GM19328 (cell line): ENCODE measurements at regions not wholly inside any gene's neighbourhood (a gene's known extent, or its start where the extent isn't known, plus 50 kb on each side); places are given as distances from the start of the nearest gene placed in this dataset.

Experiments used
- ATAC-seq: cut with Tn5 transposase; IDR thresholded peaks from one replicate; pipeline ENCODE4 v1.9.1; 2021; ENCODE audit warnings: mild to moderate bottlenecking, moderate library complexity; ENCODE audit not compliant: unreplicated experiment

- no peak for ATAC-seq
Measured at GRCh38 chr5:104266161-104266560, 703.6 kb upstream of the NUDT12 start.

- ATAC-seq, result no peak
Measured at GRCh38 chr5:104265531-104266140, 703.0 kb upstream of the NUDT12 start.

GRCh38 chr5:104247260-104247659 lies 684.7 kb upstream of the NUDT12 start:
- ATAC-seq, result no peak

GRCh38 chr5:104241046-104241445 lies 678.5 kb upstream of the NUDT12 start:
- ATAC-seq, result no peak

GRCh38 chr5:104237586-104237985 lies 675.0 kb upstream of the NUDT12 start:
- no peak for ATAC-seq

- ATAC-seq, result no peak
Measured at GRCh38 chr5:104223885-104224773, 661.5 kb upstream of the NUDT12 start.

- no peak for ATAC-seq
Measured at GRCh38 chr5:104218200-104218599, 655.6 kb upstream of the NUDT12 start.

GRCh38 chr5:104213216-104213615 lies 650.6 kb upstream of the NUDT12 start:
- no peak for ATAC-seq

GRCh38 chr5:104199771-104200170 lies 637.2 kb upstream of the NUDT12 start:
- ATAC-seq, result no peak

- ATAC-seq, result no peak
Measured at GRCh38 chr5:104198156-104198555, 635.6 kb upstream of the NUDT12 start.

- no peak for ATAC-seq
Measured at GRCh38 chr5:104189909-104190308, 627.3 kb upstream of the NUDT12 start.

GRCh38 chr5:104189031-104189430 lies 626.4 kb upstream of the NUDT12 start:
- no peak for ATAC-seq

- no peak for ATAC-seq
Measured at GRCh38 chr5:104187656-104188055, 625.1 kb upstream of the NUDT12 start.

- no peak for ATAC-seq
Measured at GRCh38 chr5:104186510-104186909, 623.9 kb upstream of the NUDT12 start.

- ATAC-seq, result no peak
Measured at GRCh38 chr5:104186100-104186499, 623.5 kb upstream of the NUDT12 start.

GRCh38 chr5:104184264-104184663 lies 621.7 kb upstream of the NUDT12 start:
- no peak for ATAC-seq

GRCh38 chr5:104178829-104179456 lies 616.4 kb upstream of the NUDT12 start:
- peak; percentile 60 for ATAC-seq

- ATAC-seq, result no peak
Measured at GRCh38 chr5:104178066-104178465, 615.5 kb upstream of the NUDT12 start.

- ATAC-seq, result no peak
Measured at GRCh38 chr5:104177651-104178050, 615.1 kb upstream of the NUDT12 start.

GRCh38 chr5:104172976-104173375 lies 610.4 kb upstream of the NUDT12 start:
- ATAC-seq, result no peak

GRCh38 chr5:104171958-104172690 lies 609.5 kb upstream of the NUDT12 start:
- no peak for ATAC-seq
